ENCODE measurements at regions not wholly inside any gene's neighbourhood (a gene's known extent, or its start where the extent isn't known, plus 50 kb on each side); places are given as distances from the start of the nearest gene placed in this dataset.
"Not testable (repeated sequence)": the region's sequence is repeated elsewhere in the genome, so short reads cannot be mapped to it uniquely, and the experiment has no call there.

DNA sequence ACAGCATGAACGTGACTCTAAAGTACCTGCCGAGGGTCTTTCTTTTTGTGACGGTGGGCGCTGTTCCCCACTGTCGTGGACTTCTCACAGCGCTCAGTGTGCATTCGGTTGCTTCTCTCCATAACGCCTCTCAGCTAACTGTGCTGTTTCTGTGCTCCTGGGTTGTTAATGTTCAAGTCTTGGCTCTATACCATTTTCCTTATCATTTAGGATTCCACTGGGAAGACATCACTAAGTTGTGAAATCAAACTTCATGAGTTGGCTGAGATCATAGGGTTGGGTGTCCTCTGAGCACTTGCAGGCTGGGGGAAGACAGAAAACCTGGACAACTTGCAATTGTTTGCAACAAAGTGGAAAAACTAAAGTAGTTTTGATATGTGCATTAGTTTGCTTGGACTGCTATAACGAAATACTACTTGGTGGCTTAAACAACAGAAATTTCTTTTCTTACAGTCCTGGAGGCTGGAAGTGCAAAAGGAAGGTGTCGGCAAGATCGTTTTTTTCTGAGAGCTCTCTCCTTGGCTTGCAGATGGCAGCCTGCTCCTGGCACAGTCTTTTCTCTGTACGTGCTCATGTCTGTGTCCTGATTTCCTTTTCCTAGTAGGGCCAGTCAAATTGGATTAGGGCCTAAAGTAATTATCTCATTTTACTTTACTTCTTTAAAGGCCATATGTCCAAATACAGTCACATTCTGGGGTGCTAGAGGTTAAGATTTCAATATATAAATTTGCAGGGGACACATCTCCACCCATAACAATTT is 270.0 kb upstream of the PLGLB2 start:
- in situ Hi-C loops (cut with MboI; ENCODE audit: low pct_unique_long_range_greater_than_20kb, low sequenced_read_pairs, unreplicated experiment); DNase-seq (ENCODE audit: low spot score): not testable (repeated sequence)

GRCh38 chr2:87478911-87479310 is 269.0 kb upstream of the PLGLB2 start:
- in situ Hi-C loops (cut with MboI; ENCODE audit: low pct_unique_long_range_greater_than_20kb, low sequenced_read_pairs, unreplicated experiment); DNase-seq (ENCODE audit: low spot score): not testable (repeated sequence)

GRCh38 chr2:87483093-87483680 is 264.7 kb upstream of the PLGLB2 start:
- DNase-seq (ENCODE audit: low spot score); in situ Hi-C loops (cut with MboI; ENCODE audit: low pct_unique_long_range_greater_than_20kb, low sequenced_read_pairs, unreplicated experiment): not testable (repeated sequence)

- in situ Hi-C loops (cut with MboI; ENCODE audit: low pct_unique_long_range_greater_than_20kb, low sequenced_read_pairs, unreplicated experiment): not testable (repeated sequence)
Observed at GRCh38 chr2:87484363-87484762, 263.5 kb upstream of the PLGLB2 start.

GRCh38 chr2:87485455-87485854 is 262.4 kb upstream of the PLGLB2 start:
- in situ Hi-C loops (cut with MboI; ENCODE audit: low pct_unique_long_range_greater_than_20kb, low sequenced_read_pairs, unreplicated experiment); DNase-seq (ENCODE audit: low spot score): not testable (repeated sequence)

More at GRCh38 chr2:87484363-87484762, 263.5 kb upstream of the PLGLB2 start:
- DNase-seq (ENCODE audit: low spot score): not testable (repeated sequence)

DNA sequence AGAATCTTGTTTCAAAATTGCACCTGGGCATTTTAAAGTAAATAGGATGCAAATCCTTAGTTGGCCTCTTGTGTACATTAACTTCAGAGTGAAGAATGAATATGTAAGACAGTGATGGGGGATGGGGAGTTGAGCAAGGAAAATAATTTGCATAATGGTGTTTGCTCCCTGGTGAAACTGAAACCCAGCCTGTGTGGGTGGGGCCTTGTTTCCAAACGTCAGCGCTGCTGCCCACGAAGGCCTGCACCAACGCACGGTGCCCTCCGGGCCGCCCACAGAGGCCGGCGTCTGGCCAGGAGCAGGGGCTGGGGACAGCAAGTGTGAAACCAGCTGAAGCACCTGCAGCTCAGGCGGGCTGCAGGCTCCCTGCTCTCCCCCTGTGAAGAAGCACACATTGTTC is 262.0 kb upstream of the PLGLB2 start:
- DNase-seq (ENCODE audit: low spot score); in situ Hi-C loops (cut with MboI; ENCODE audit: low pct_unique_long_range_greater_than_20kb, low sequenced_read_pairs, unreplicated experiment): not testable (repeated sequence)

- DNase-seq (ENCODE audit: low spot score); in situ Hi-C loops (cut with MboI; ENCODE audit: low pct_unique_long_range_greater_than_20kb, low sequenced_read_pairs, unreplicated experiment): not testable (repeated sequence)
Observed at GRCh38 chr2:87486413-87486812, 261.5 kb upstream of the PLGLB2 start.

DNA sequence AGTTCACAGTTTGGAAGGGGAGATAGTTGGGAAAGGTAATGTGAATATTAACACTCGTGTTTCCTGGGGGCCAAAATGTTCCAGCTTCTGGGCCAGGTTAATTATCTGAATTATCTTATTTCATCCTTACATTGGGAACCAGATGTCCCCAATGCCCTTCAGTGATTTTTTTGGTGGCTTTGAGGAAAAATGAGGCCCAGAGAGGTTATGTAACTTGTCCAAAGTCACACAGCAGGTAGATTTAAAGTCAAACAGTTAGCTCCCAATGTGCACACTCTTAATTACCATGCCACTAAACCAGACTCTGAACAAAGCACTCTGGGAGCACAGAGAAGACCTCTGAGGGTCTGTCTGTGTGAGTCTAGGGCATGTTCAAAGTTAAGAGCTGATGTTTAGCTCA is 259.9 kb upstream of the PLGLB2 start:
- in situ Hi-C loops (cut with MboI; ENCODE audit: low pct_unique_long_range_greater_than_20kb, low sequenced_read_pairs, unreplicated experiment); DNase-seq (ENCODE audit: low spot score): not testable (repeated sequence)

GRCh38 chr2:87488991-87489390 is 258.9 kb upstream of the PLGLB2 start:
- in situ Hi-C loops (cut with MboI; ENCODE audit: low pct_unique_long_range_greater_than_20kb, low sequenced_read_pairs, unreplicated experiment); DNase-seq (ENCODE audit: low spot score): not testable (repeated sequence)

DNA sequence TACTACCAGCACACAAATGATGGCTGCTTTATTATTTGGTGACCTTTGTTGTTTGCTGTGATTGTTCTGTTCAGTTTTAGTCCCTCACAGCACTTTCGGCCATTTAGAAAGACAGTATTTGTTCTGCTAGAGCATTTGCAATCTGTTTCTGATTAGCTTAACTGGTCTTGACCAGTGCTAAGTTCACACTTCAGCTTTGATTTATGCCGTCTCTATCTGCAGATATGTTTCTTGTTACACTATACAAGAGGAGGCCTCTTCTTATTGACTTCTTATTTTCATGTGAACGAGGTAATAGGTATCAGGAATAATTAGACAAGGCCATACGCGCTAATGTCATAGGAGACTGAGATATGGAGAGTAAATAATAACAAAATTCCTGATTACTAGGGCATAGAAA is 253.0 kb upstream of the PLGLB2 start:
- in situ Hi-C loops (cut with MboI; ENCODE audit: low pct_unique_long_range_greater_than_20kb, low sequenced_read_pairs, unreplicated experiment); DNase-seq (ENCODE audit: low spot score): not testable (repeated sequence)

GRCh38 chr2:87495455-87495854 is 252.4 kb upstream of the PLGLB2 start:
- DNase-seq (ENCODE audit: low spot score); in situ Hi-C loops (cut with MboI; ENCODE audit: low pct_unique_long_range_greater_than_20kb, low sequenced_read_pairs, unreplicated experiment): not testable (repeated sequence)

- peak; percentile 30 for TF ChIP-seq CTCF (IDR thresholded peaks at IDR 0.05; ENCODE audit: extremely low read depth, insufficient read depth, missing control alignments)
Observed at GRCh38 chr2:87496036-87497006, 251.6 kb upstream of the PLGLB2 start.

DNA sequence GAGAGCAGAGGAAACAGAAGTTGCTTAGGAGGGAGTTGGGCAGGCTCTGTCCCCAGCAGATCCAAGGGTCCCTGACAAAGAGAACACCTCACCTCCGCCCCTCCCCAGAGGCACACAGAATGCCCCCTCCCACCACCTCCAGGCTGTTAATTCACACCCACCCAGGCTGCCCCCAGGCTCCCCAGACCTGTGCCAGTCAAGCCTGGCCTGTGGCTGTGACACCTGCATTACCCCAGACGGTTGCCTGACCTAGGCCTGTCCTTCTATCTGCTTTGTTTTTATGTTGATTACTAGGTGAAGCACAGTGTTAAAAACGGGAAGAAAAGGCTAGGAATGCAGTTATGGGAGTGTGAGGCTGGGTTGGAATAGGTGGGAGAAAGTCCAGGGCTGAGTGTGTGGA is 250.8 kb upstream of the PLGLB2 start:
- in situ Hi-C loops (cut with MboI; ENCODE audit: low pct_unique_long_range_greater_than_20kb, low sequenced_read_pairs, unreplicated experiment); DNase-seq (ENCODE audit: low spot score): not testable (repeated sequence)

More at GRCh38 chr2:87496036-87497006, 251.6 kb upstream of the PLGLB2 start:
- DNase-seq (ENCODE audit: low spot score); in situ Hi-C loops (cut with MboI; ENCODE audit: low pct_unique_long_range_greater_than_20kb, low sequenced_read_pairs, unreplicated experiment): not testable (repeated sequence)

- peak; percentile 2 for DNase-seq (ENCODE audit: low spot score)
- in situ Hi-C loops (cut with MboI; ENCODE audit: low pct_unique_long_range_greater_than_20kb, low sequenced_read_pairs, unreplicated experiment): not testable (repeated sequence)
Observed at GRCh38 chr2:87497700-87498099, 250.2 kb upstream of the PLGLB2 start.

- in situ Hi-C loops (cut with MboI; ENCODE audit: low pct_unique_long_range_greater_than_20kb, low sequenced_read_pairs, unreplicated experiment); DNase-seq (ENCODE audit: low spot score): not testable (repeated sequence)
Observed at GRCh38 chr2:87498169-87498853, 249.6 kb upstream of the PLGLB2 start.

GRCh38 chr2:87498854-87499238 is 249.0 kb upstream of the PLGLB2 start:
- in situ Hi-C loops (cut with MboI; ENCODE audit: low pct_unique_long_range_greater_than_20kb, low sequenced_read_pairs, unreplicated experiment); DNase-seq (ENCODE audit: low spot score): not testable (repeated sequence)

Measured in GM13977 (cell line).